Glutamatergic neuron (in vitro differentiated cells): ENCODE measurements at regions not wholly inside any gene's neighbourhood (a gene's known extent, or its start where the extent isn't known, plus 50 kb on each side); places are given as distances from the start of the nearest gene placed in this dataset.

Experiments
- DNase-seq: peaks from one replicate; pipeline ENCODE4 v3.0.0; 2022
- H3K27ac Mint-ChIP-seq: one replicate; pipeline ENCODE4 v1.8.0; 2020; ENCODE audit warnings: mild to moderate bottlenecking, mixed read lengths, inconsistent platforms; ENCODE audit not compliant: unreplicated experiment
- H3K27me3 Mint-ChIP-seq: one replicate; pipeline ENCODE4 v1.8.0; 2020; ENCODE audit warnings: mild to moderate bottlenecking, moderate library complexity, mixed read lengths, inconsistent platforms; ENCODE audit not compliant: unreplicated experiment
- H3K36me3 Mint-ChIP-seq: one replicate; pipeline ENCODE4 v1.8.0; 2020; ENCODE audit warnings: mild to moderate bottlenecking, mixed read lengths, inconsistent platforms; ENCODE audit not compliant: unreplicated experiment
- H3K4me1 Mint-ChIP-seq: one replicate; pipeline ENCODE4 v1.8.0; 2020; ENCODE audit warnings: mild to moderate bottlenecking, low read depth, mixed read lengths, inconsistent platforms; ENCODE audit not compliant: unreplicated experiment
- H3K4me3 Mint-ChIP-seq: one replicate; pipeline ENCODE4 v1.8.0; 2020; ENCODE audit warnings: mild to moderate bottlenecking, mixed read lengths, inconsistent platforms; ENCODE audit not compliant: unreplicated experiment
- H3K9me3 Mint-ChIP-seq: one replicate; pipeline ENCODE4 v1.8.0; 2020; ENCODE audit warnings: mild to moderate bottlenecking, moderate library complexity, mixed read lengths, inconsistent platforms; ENCODE audit not compliant: unreplicated experiment
- CTCF ChIP-seq: fragments of 200-600 bp; sonication (generic); IDR thresholded peaks from one replicate; pipeline ENCODE4 v1.5.0; 2021; ENCODE audit not compliant: partially characterized antibody, unreplicated experiment

DNA sequence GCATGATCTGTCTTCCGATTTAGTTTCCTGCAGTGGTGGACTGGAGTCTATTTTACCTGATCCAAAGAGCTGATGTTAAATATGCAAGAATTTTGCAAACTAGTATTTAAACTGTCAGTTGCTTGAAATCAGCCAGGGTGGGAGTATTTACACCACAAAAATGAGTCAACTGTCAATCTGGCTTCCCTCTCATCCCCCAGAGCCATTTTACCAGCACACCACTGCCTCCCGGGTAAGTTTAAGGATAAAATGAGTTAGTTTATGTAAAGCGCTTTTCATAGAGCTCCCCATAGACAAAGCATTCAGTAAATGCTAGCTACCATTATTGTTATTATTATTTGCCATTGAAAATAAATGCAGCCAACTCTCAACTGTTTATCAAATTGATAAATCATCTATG lies 106.3 kb upstream of the FRMD6 start:
- Mint-ChIP-seq H3K27me3 (peaks cover 2% of the 10 kb centered on the region), H3K4me3 (no peak overlapping the region), H3K27ac (no peak overlapping the region), H3K36me3 (no peaks in the 10 kb centered on the region), H3K4me1 (peaks cover 6% of the 10 kb centered on the region), H3K9me3 (no peaks in the 10 kb centered on the region)
- no peak for TF ChIP-seq CTCF
- DNase-seq: no peak

GRCh38 chr14:51546099-51546498 lies 105.6 kb upstream of the FRMD6 start:
- Mint-ChIP-seq H3K27ac (no peak overlapping the region), H3K4me3 (no peak overlapping the region), H3K9me3 (no peaks in the 10 kb centered on the region), H3K4me1 (peaks cover 6% of the 10 kb centered on the region), H3K27me3 (peaks cover 2% of the 10 kb centered on the region), H3K36me3 (no peaks in the 10 kb centered on the region)
- no peak for DNase-seq
- no peak for TF ChIP-seq CTCF

DNA sequence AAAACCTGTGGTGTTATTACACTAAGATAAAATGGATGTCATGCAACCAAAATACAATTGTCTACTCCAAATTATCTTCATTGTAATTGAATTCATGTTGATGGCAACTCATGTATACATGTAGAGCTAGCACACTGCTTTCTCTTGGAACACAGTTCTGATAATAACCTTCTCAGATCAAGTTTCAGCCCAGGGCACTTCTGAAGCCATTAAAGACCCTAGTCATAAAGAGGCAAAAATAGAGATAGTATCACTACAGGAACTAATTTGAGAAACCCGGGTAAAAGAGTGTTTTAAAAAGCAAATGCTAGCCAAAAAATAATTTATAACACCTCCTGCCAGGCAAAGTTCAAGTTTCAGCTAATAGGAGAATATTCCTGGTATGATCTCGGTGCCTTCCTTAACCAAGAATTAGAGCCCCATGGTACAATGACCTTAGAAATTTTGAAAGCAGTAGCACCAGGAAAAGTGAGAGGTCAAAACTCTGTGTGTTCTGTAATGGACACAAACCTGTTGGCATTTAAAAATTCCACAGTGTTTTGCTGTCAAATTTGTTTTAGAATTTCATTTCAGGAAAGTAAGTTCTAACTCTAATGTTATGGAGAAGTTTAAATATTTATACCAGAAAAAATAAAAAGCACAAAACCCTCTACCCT lies 105.0 kb upstream of the FRMD6 start:
- Mint-ChIP-seq H3K27ac (no peak overlapping the region), H3K36me3 (no peaks in the 10 kb centered on the region), H3K4me3 (no peak overlapping the region), H3K9me3 (no peaks in the 10 kb centered on the region), H3K4me1 (peaks cover 6% of the 10 kb centered on the region), H3K27me3 (peaks cover 2% of the 10 kb centered on the region)
- TF ChIP-seq CTCF: no peak
- no peak for DNase-seq

- peaks cover 6% of the 10 kb centered on the region for H3K4me1 Mint-ChIP-seq
- no peaks in the 10 kb centered on the region for H3K36me3 Mint-ChIP-seq
- no peak overlapping the region for H3K27ac Mint-ChIP-seq
- TF ChIP-seq CTCF: no peak
- no peaks in the 10 kb centered on the region for H3K9me3 Mint-ChIP-seq
- H3K27me3 Mint-ChIP-seq: peaks cover 2% of the 10 kb centered on the region
- H3K4me3 Mint-ChIP-seq: no peak overlapping the region
- no peak for DNase-seq
Measured at GRCh38 chr14:51547260-51547659, 104.5 kb upstream of the FRMD6 start.

DNA sequence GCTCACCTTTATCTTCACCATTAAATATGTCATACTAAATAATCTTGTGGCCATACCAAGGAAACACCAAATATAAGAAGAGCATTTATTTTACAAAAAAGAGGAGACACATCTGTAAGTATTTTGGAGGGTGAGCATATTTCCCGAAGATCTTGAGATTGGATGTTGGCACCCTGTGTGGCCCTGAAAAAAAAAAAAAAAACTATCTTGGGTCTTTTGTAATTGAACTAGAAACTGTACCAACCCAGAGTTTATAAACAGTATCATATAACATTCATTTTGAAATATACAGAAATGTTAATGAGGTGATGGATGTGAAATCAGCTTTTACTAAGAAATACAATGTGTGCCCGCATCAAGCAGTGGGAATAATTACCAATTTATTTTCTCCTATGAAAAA lies 104.0 kb upstream of the FRMD6 start:
- no peak for TF ChIP-seq CTCF
- no peak for DNase-seq
- no peak overlapping the region for H3K4me3 Mint-ChIP-seq
- H3K9me3 Mint-ChIP-seq: no peaks in the 10 kb centered on the region
- H3K27me3 Mint-ChIP-seq: peaks cover 1% of the 10 kb centered on the region
- no peaks in the 10 kb centered on the region for H3K36me3 Mint-ChIP-seq
- peaks cover 6% of the 10 kb centered on the region for H3K4me1 Mint-ChIP-seq
- H3K27ac Mint-ChIP-seq: no peak overlapping the region
